SW 1271 (cell line): ENCODE measurements at regions not wholly inside any gene's neighbourhood (a gene's known extent, or its start where the extent isn't known, plus 50 kb on each side); places are given as distances from the start of the nearest gene placed in this dataset.

ENCODE experiments used
- DNase-seq, 2 experiments: peaks; one replicate each; lab custom pipeline; 2025; lab: John Stamatoyannopoulos, UW

DNA sequence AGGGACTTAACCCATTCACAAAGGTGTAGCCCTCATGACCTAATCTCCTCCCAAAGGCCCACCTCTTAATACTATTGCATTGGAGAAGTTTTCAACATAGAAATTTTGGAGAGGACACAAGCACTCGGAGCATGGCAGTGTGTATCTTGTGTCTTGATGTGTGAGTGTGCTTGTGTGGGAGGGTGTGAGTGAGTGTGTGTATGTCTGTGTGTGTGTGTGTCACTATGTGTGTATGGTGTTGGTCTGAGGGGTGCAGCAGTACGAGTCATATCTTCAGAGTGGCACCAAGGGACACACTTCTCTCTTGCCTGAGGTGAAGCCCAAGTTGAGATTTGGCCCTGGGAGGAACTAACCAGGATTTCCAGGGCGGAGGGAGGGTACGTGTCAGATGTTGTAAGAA is 73.7 kb downstream of the NAV1 start:
- DNase-seq: no peak

DNA sequence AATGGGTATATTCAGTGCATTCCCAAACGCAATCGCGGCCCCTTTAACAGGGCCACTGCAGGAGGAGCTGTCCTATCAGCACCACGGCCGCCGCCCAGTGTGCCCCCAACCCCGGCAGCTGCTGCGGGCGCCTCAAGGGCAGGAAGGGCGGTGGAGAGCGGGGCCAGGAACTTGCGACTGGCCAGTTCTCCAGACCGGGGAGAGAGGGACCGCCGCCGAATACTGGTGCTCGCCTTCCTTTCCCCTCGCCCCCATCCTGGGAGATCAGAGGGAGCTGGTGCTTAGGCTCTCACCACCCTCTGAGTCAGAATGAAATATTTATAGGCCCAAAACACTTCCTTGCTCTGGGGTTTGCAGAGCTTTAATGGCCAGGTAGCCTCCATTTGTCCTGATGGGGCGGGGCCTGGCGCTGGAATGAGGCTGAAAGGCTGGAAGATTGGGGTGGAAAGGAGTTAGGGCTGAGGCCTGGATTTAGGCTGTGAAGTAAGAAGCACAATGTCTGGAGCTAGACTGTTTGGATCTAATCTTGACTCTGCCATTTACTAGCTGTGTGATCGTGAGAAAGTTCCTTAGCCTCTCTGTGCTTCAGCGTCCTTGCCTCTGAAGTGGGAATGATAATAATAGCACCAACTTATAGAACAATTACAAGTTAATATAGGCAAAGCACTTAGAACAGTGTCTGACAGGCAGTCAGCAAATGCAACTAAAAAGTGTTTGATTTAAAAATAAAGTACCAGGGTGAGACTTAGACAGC is 75.5 kb downstream of the NAV1 start:
- no peak for DNase-seq

DNA sequence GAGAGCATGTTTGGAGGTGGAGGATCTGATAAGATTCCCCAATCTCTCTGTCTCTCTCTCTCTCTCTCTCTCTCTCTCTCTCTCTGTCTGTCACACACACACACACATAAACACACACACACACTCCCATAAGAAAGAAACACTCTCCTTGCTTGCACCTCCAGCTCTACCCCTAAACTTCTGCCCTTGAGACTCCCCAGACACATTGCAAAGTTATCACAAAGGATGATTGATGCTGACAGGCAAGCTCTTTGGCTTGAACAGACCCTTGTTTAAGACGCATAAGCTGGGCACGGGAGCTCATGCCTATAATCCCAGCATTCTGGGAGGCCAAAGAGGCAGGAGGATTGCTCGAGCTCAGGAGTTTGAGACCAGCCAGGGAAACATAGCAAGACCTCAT is 78.2 kb downstream of the NAV1 start:
- no peak for DNase-seq

DNA sequence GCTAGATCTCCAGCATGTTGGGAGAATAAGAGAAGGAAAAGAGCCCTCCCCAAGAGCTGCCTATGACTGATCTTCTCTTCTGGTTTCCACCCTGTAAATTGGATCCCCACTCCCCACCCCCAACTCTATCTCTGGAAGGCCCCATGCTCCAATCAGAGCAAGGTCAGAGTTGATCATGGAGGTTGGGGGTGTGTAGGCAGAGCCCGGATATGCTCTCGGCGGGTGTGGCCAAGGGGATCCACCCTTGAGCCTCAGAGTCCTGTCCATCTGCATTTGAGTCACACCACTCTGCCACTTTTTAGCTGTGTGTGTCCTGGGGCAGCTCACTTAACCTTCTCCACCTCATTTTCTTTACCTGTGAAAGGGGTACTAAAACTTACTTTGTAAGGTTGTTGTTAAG is 79.5 kb downstream of the NAV1 start:
- no peak for DNase-seq

DNA sequence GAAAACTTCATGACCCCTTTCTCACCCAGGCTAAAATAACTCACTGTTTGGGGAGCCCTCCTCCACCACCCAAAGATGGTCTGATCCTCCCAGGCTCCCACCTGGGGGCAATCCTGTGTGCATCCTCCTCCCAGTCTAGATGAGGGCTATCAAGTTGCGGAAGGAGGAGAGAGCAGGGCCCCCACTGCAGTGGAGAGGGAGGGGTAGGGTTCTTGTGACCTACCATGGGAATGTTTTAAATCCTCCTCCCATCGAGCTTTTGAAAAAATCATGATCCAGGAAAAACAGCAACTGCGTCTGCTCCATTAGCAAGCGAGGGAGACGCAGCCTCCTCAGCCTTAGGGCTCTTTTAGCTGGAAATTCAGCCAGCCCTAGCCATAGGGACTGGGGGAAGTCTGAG is 80.0 kb downstream of the NAV1 start:
- no peak for DNase-seq

DNA sequence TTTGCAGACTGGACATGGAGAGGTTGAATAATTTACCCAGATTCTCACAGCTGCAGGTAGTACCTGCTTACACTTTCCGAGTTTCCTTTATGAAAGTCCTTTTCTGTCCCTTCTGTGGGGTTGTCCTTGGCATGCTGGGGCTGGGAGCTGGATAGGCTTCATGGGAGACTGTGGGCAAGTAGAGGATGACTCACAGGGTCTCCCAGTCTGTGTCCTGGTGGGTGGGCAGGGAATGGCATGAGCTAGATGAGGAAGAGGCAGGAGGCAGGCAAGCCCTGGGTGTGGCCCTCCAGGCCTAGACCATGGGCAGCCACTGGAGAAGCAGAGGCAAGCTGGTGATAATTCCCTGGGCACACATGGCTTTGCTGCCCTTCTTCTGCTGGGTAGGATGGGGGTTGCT is 80.6 kb downstream of the NAV1 start:
- no peak for DNase-seq

DNA sequence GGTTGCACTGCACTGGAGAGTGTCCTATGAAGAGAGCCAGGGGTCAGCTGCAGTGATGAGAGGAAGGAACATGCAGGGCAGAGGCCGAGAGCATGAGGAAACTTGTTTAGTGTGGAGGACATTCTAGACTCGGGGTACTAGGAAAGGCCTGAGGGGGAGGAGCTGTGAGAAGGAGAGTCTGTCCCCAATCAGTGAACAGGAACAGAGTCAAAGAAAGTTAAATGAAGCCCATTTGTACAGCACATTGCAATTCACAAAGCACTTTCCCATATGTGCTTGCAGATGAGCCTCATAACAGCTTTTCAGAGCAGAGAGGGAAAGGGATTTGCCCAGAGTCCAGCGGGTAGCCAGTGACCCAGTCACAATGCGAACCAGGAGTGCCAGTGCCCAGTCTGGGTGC is 83.4 kb downstream of the NAV1 start:
- no peak for DNase-seq

DNA sequence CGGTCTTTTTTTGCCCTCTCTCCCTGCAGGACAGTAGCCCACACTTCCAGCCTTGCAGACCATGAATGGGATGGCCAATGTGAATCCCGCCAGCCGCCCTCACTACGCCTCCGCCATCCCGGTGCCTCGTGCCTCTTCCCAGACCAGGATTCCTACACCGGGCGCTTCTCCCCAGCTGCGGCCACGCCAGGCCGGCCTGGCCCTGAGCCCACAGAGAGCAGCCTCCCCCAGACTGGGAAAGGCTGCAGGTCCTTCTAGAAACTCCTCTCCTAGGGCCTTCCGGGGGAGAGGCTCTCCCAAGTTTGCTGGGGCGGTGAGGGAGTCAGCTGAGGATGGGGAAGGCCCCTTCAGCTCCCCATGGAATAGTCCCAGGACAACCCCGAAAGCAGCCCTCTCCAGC is 83.9 kb downstream of the NAV1 start:
- DNase-seq: no peak

DNA sequence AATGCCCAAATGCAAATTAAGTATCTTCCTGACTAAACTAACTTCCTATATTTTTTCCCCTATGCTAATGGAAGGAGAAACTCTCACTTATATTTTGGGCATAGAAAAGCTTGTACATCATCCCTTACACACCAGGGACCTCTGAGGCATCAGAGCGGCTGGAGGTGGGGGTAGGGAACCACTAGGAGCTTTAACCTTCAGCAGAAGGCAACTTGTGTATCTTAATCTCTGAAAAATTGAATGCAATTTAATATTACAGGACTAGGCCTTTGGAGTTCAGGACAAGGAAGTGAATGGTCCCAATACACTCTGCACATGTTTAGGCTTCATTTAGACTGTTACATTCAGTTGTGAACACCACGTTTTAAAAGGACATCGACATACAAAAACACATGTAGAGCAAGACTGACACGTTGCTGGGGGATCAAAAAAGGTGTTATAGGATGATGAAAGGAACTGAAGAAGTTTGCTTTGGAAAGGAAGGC is 85.9 kb downstream of the NAV1 start:
- no peak for DNase-seq

DNA sequence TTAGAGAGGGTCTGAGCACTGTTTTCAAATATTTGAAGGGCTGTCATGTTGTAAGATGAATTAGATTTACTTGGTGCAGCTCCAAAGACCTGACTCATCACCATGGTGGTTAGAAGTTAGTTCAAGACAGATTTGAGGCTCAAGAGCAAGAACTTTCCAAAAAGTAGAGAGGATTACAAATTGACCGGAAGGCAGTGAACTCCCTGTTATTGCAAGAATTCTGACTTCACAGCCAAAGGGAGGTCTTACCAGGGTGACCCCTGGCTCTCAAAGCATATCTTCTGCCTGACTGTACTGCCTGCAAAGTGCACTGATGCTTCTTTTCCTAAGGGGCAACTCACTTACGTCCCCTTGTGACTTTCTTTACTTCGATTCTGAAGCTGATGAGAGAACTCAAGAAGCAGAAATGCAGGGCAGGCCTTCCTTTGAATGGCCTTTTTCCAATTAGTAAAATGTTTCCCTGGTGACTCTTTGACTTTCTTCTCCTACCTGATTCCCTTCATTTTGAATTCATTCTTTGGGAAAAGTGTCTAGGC is 86.4 kb downstream of the NAV1 start:
- DNase-seq: no peak

DNA sequence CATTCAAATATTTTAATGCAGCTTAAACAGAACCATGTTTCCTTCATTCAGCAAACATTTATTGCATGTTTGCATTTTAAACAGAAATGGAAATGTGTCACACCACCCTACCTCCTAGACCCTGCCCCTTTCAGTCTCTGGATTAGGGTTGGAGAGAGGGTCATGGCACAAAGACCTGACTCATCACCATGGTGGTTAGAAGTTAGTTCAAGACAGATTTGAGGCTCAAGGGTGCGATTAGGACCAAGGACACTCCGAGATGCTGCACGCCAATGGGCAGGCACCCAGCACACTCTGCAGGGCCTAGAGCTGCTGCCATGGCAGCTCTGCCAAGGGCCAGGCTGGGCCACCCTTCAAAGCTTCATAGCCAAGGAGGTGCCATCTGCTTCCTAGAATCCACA is 86.9 kb downstream of the NAV1 start:
- no peak for DNase-seq

DNA sequence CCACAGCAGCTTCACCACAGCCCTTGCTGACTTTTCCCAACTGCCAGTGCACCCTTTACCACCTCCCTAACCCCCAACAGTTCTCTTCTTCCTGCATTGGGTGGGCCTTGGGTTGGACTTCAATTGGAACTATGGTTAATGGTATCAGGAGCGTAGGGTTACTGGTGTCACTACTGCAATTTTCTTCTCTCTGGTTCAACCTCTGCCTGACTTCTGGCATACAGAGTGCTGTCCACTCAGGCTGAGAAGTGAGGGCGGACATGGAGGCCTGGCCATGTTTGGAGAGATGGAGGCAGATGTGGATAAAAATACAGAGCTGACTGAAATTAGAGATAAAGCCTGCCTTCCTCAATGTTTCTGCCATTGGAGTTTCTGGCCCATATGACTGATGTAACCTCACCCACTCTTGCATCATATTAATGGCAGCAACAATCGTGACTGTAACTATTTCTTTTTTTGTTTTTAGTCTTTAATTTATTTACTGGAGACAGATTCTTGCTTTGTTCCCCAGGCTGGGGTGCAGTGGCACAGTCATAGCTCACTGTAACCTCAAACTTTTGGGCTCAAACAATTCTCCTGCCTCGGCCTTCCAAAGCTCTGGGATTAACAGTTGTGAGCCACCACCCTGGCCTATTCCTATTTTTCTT is 87.8 kb downstream of the NAV1 start:
- no peak for DNase-seq

DNA sequence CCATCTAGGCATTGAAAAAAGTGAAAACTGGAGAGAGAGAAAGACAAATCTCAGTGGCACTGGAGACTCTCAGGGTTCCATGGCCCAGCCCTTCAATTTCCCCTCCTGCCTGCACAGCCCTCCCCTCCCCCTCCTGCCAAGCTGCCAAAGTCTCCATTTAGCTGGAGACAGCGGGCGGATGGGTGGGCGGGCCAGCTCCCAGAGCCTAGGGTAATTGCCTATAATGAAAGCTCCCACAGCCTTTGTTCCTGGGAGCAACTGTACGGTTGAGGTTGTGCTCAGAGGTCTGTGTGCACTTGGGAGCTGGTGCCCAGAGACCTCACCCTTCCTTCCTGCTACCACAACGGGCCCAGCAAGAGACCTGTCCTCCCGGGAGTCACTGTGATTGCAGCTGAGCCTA is 89.6 kb downstream of the NAV1 start:
- DNase-seq: no peak

DNA sequence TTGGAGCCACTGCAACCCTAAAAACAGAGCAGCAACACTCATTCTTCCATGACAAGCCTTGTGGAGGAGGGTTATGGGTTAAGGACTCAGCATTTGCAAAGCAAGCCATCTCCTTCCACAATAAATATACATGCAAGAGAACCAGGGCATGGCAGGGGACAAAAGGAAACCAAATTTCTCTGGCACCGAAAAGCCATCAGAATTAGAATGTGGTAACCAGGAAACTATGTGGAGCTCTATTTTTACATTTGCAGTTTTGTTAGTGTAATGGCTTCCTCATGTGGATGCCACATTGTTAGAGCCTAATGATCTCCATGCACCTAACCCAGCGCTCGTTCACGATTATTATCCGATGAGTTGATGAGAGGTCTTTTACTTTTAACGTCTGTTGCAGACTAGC is 91.7 kb downstream of the NAV1 start:
- DNase-seq: no peak

DNA sequence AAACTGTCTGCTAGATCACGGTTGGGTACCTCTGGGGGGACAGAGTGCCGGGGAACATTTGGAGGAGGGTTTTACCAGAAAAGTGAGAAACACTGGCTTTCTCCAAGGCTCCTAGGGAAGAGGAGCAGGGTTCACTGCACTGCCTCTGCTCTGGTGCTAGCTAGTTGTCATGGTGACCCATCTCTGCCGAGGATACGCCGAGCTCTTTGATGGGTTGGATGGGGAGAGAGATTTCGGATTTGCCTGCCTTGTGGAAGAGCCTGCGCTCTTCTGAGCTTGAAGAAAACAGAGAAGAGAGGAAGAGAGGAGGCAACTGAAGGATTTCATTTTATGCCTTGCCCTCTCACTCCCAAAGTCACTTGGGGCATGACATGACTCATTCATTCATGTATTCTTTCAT is 92.1 kb downstream of the NAV1 start:
- DNase-seq: no peak

DNA sequence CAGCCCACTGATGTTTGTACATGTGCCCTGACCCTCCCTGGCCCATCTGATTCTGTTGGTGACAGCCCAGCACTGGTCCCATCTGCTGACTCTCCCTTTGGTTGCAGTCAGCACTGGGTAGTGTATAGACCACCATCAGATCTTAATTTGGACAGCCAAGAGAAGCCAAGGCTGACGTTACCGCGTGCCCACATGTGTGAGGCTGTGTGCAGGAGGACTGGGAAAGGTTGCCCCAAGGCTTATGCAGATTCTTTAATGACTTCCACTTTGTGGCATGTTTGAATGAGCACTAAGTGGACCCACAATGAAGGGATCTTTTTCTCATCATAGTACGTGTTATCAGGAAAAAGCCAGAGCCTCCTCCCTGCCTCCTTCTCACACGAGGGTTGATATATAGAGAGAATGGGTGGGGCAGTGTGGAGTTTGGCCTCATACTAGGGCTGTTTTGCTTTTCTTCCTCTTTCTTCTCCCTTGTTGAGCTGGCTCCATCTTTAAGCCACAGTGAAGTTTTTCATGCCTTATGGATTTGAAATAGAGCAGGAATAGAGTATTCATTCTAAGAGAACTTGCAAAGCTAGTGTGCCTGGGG is 93.5 kb downstream of the NAV1 start:
- no peak for DNase-seq

DNA sequence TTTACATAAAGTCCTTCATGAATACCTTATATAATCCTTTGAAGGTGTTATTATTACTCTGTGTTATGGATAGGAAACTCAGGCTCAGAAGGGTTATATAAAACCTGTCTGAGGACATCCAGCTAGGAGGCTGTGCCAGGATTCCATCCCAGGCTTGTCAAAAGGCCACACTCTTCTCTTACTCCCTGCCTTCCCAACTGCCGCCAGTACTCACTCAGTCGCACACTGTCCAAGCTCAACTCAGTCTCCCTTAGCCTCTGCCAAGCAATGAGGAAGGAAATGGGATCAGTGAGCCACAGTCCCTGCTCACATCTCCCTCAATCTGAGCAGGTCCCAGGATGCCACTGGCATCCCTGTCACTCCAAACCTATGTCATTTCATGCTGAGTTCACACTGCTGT is 94.4 kb downstream of the NAV1 start:
- no peak for DNase-seq

DNA sequence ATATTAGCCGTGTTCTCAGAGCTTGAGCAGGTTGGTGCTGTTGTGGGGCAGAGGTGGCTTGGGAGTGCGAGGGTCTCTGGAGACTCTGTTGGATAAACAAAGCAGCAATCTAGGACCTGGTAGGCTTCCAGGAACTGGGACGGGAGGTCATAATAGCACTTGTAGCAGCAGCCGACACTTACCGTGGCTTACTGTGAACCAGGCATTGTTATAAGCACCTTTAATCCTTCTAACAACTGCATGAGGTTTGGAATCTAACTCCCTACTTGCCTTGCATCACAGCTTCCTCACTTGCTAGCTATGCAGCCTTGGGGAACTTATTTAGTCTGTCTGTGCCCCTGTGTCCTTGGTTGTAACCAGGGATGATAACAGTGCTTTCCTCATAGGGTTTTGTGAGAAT is 94.9 kb downstream of the NAV1 start:
- no peak for DNase-seq

DNA sequence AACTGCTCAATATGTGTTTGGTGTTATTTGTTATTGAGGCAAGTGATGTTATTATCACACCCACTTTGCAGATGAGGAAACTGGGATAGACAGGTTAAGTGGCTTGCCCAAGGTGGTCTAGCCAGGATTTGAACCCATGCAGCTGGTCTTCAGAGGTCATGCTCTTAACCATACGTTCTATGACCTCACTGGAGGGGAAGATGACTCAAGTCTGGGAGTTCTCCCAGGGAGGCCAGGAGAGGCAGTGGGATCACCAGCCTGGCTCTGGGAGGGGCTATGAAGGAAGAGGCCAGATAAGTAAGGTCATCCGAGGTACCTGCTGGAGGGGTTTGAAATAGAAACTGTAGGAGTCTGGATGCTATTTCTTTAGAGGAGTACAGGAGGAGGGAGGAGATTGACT is 95.3 kb downstream of the NAV1 start:
- DNase-seq: no peak

DNA sequence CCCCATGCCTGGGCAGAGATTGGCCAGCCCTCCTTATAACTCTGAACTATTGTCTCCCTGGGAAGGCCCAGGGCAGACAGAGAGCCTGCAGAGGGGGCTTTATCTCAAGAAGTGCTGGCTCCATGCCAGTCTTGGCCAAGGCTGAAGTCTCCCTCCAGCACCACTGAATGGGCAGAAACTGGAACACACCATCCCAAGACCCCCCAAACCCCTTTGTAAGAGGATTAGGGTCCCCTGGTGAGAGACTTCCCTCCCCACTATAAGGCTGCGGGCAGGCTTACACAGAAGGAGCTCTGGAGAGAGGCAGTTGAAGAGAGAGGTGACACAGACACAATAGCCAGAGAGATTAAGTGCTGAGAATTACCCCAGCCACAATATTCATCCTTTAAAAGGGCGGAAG is 97.2 kb downstream of the NAV1 start:
- no peak for DNase-seq

DNA sequence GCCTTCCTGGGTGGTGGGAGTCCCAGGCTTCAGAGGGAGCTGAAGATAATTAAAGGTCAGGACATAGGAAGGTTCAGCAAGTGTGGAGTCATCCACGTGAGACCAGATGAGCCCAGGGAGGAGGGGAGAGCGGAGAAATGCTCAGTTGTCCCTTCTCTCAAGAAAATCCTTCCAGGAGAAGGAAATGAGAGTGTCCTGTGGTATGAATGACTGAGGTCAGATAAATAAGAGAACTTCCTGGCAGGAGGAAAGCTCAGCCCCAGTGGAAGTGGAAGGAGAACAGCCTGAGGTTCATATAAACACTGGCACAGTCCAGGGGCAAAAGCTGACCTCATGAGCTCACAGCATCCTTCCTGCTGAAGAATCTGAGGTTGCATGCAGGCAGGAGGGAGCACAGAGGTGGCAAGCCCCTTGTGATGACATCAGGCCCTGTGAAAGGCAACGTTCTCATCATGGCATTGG is 97.6 kb downstream of the NAV1 start:
- DNase-seq: no peak

DNA sequence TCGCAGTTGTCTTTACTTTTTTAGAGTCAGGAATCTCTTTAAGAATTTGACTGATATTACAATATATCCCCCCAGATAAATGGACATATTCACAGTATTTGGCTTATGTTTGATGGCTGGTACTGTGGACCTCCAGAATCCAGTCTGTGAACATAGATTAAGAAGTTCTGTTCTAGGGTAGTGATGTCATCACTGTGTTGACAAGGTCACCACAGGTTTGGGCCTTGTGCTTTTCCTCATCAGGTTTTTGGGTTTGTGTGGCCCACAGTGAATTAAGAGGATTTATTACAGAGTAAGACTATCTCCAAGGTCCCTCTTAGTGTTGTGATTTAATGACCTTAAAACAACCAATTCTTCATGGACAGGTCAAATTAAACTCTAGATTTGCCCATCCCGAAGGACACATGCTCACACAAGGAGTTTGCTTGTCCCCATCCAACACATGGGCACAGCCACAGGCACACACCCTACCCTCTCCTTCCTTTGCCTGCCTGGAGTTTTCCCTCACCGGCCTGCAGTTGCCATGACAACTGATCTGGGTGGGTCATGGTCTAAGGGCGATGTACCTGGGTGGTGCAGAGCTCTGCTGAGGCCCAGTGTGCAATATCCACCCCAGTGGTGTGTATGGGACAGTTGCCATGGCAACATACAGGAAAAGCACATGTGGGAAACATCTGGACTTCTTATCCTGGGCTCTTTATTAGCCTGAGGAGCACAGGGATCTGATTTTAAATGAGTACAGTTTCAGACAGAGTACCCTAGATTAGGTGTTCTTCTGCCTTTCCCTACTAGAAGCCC is 98.6 kb downstream of the NAV1 start:
- no peak for DNase-seq
